ENCODE measurements at regions not wholly inside any gene's neighbourhood (a gene's known extent, or its start where the extent isn't known, plus 50 kb on each side); places are given as distances from the start of the nearest gene placed in this dataset.

DNA sequence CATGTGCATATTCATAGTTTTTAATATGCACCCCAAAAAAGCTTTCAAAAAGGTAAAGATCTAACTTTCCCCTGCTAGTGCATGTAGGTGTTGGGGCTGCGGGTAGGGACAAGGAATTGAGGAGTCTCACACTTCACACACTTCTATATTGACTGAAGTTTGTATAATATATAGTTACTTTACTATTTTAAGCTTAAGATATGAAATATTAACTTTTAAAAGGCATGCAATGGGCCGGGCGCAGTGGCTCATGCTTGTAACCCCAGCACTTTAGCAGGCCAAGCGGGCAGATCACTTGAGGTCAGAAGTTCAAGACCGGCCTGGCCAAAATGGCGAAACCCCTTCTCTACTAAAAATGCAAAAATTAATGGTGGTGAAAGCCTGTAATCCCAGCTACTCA lies 109.1 kb upstream of the SH3BP4 start:
- no peak for ATAC-seq
- no peak for DNase-seq (ENCODE audit: missing footprints)
- intact Hi-C loops (cut with DNase I), result no loop called here

DNA sequence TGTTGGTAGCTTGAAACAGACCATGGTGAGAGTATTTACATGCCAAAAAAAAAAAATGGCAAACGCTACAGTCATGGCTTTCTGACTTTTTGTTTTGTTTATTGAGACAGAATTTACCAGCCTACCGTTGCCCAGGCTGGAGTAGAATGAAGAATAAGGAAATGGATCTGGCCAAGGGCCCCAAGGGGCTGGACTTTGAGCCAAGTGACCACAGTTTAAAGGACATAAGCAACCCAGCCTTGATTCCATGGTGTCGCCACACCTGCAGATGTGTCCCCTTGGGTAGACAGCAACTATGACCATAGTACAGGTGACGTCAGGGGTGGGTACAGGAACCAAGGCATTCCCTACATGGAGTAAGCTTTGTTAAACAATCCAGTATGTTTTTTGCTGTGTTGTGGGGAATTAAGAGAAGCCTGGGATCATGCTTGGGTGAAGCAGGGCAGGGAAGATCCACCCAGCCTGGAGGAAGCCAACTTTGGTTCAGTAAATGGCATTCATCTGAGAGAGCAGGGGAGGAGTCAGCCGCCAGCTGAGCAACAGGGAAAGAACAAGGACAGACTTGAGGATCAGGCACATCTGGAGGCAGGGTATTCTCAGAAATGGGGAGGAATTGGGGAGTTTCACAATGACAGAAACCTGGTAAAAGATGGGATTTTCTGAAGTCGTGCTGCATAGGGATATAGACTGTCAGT lies 110.3 kb upstream of the SH3BP4 start:
- DNase-seq (ENCODE audit: missing footprints) (no peak), ATAC-seq (no peak)
- intact Hi-C loops (cut with DNase I), result no loop called here

DNA sequence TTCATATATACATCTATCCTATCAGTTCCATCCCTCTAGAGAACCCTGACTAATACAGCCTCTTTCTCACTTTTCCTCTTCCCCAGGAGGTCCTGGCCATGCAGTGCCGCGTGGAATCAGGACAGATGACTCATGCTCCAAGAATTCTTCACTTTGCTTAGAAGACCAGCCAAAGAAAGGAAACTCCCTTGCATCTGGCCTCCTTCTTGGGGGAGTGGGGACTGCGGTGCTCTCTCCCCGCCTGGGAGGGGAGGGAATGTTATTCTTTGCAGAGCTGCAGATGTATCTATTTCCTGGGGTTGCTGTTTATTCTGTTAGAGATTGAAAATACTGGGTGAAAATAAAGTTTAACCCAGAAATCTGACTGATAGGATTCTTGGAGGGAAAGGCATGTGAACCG lies 111.5 kb upstream of the SH3BP4 start:
- no peak for DNase-seq (ENCODE audit: missing footprints)
- ATAC-seq, result peak; percentile 54
- intact Hi-C loops (cut with DNase I), result no loop called here

DNA sequence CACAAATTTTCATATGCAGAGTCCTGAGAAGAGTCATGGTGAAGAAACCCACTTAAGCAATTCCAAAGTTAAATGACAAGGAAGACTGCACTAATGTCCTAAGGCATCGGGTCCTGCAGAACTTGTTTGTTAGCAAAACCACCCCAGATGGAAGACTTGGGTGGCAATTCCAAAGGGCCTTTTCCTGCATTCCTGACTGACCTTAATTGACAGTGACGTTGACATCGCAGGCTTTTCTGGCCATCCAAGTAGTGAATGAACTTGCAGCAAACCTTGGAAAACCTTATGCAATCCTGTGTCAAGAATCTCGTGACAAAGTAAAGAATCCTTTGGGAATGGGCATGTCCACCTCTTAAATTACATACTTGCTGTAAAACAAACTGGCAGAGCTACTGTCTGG lies 112.5 kb upstream of the SH3BP4 start:
- DNase-seq (ENCODE audit: missing footprints) (no peak), ATAC-seq (no peak)
- intact Hi-C loops (cut with DNase I), result no loop called here

DNA sequence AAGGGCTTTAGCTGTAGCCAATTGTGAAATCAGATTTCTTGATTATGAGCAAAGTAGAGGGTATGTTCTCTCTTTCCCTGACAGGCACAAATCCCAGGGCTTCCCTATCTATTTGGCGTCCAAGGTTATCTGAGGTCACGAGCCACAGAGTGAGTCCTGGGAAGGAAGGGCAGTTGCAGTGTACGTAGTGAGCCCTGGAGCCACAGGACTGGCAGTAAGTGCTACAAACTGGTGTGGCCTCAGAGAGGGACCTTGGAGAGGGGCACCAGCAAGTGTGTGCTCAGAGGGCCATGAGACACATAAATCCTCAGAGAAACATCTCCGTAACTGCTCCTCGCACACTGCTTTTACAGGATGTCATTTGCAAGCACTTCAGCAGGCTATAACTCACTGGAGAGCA lies 115.5 kb upstream of the SH3BP4 start:
- no peak for ATAC-seq
- no peak for DNase-seq (ENCODE audit: missing footprints)
- intact Hi-C loops (cut with DNase I), result no loop called here

DNA sequence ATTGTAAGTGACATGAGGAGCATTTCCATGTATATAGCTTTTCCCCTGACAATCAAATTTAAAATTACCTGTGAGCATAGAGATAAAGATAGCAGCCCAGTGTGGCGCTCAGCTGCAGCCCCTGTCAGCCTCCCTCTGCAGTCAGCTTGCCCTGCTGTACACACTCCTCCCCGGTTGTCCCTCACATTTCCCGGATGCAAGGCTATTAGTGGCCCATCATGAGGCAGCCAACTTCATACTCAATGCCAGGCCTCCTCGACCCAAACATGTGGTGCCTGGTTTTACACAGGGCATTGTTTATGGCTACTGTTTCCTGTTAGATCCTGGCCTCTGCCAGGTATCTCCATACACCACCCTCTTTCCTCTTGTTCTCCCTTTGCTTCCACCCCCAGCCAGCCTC lies 116.1 kb upstream of the SH3BP4 start:
- no peak for DNase-seq (ENCODE audit: missing footprints)

DNA sequence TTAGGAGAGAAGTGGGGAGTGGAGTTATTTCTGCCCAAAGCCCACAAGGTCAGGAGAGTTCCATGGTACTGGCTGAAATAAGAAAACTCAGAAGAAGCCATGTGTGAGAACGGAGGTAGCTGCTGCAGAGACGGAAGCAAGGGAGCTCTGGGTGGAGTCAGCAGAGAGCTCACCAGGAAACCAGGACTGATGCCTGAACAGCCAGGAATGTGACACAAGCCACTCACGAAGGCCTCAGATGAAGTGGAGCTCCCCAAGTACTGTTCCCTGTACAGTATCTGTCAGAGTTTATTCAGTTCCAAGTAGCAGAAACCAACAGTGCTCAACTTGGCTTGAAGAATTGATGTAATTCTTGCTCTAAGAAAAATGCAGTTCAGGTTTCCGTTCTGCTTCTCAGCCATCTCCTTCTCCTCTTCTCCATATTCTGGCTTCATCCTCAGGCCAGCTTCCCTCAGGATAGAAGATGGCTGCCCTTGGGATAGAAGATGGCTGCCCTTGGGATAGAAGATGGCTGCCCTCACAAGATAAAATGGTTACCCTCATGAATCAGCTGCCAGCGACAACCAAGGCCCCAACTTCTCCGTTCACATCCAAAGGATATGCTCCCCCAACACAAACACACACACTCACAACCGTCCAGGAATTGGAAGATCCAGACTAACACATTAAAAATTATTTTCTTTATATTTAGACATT lies 117.4 kb upstream of the SH3BP4 start:
- intact Hi-C loops (cut with DNase I), result no loop called here
- ATAC-seq, result peak; percentile 94
- DNase-seq (ENCODE audit: missing footprints), result no peak

More for the DNA sequence above, 116.1 kb upstream of the SH3BP4 start:
- intact Hi-C loops (cut with DNase I), result no loop called here
- no peak for ATAC-seq

DNA sequence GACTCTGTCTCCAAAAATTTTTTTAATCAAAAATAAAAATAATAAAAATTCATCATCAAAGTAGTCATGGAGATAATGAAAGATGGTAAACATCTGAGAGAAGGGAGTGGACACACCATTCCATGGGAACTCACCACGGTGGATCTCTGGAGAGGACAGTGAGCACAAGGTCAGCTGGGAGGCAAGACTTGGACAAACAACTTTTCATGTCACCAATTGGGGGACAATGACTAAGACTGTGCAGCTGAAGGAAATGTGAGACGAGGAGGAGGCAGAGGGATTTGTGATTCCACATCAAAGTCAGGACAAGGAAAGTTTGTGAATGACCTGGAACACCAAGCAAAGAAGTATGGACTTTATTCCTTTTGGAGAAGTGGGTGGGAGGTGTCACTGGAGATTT lies 121.0 kb upstream of the SH3BP4 start:
- ATAC-seq (no peak), DNase-seq (ENCODE audit: missing footprints) (no peak)
- intact Hi-C loops (cut with DNase I), result no loop called here

DNA sequence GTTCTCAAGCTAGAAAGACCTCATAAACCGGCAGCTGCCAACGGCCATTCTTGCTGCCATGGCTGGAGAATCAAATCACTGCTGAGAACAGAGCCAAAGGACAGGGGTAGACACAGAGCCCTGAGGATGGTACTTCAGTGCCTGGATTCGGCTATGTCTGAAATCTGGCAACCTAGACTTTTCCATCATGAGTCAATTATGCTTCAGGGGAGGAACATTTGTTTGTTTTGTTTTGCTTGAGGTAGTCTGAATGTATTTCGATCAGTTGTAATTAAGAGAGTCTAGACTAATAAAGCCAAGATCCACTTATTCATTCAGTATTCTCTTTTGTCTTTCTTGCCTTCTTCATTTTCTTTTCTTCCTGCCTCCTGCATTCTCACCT lies 122.8 kb upstream of the SH3BP4 start:
- no peak for ATAC-seq
- no peak for DNase-seq (ENCODE audit: missing footprints)
- intact Hi-C loops (cut with DNase I), result no loop called here

DNA sequence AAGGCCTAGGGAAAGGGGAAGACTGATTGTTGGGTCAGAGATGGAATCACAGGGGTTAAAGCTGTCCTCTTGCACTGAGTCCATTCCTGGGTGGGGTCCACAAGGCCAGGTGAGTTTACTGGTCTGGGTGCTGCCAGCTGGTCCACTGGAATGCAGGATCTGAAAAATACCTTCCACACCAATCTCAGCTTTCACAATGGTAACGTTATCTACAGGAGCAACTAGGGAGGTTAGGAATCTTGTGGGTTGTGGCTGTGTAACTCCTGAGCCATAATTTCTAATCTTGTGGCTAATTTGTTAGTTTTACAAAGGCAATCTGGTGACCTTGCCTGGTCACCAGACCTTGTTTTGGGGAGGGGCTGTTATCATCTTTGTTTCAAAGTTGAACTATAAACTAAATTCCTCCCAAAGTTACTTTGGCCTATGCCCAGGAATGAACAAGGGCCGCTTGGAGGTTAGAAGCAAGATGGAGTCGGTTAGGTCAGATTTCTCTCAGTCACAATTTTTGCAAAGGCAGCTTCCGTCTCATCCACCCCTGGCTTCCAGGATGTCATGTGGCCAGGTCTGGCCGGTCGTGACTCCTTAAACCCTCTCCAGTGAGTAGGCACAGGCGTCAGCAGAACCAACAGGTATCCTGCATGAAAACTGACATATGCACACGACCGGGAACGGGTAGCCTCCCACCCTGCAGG lies 123.3 kb upstream of the SH3BP4 start:
- DNase-seq (ENCODE audit: missing footprints), result no peak
- intact Hi-C loops (cut with DNase I), result no loop called here

DNA sequence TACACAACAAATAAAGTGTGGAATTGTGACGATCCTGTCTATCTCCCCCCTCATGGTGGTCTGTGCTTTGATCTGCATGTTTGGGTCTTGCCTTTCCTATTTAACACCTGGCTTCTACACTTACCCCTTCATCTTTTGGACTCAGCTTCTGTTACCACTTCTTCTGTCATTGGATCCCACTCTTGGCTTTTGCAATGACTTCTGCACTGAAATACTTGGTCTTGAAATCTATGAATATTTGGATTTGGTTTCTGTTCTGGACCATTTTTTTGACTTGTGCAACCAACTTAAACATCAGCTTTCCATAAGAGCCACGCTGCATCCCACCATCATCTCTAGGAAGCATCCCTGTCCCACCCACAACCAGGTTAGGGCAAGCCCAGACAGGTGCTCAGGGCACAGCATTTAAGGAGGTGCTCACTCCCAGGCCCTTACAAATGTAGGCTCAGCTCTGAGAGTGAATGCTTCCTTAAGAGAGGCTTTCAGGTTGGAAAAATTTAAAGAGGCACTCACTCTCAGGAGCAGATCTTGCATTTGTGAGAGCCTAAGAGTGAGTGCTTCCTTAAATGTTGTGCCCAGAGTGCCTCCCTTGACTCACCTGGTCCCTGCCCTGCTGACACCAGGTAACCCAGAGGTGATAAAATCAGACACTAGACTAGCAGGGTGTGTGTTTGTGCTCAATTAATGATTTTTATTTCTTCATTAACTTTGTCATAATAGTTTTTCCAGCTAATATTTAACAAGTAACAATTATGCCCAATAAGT lies 124.5 kb upstream of the SH3BP4 start:
- intact Hi-C loops (cut with DNase I), result no loop called here
- ATAC-seq, result no peak
- no peak for DNase-seq (ENCODE audit: missing footprints)

More for the DNA sequence above, 123.3 kb upstream of the SH3BP4 start:
- no peak for ATAC-seq

DNA sequence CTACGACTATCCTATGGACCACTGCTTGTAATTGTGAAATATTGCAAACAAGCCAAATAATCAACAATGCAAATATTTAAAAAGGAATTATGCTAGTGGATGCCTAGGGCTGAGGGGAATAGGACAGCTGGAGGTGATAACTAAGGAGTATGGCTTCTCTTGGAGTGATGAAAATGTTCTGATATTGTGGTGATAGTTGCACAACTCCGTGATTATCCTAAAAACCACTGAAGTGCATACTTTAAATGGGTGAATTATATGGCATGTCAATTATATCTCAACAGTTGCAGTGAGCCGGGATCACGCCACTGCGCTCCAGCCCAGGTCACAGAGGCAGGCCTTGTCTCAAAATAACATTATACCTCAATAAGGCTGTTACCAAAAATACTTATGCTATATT lies 125.1 kb upstream of the SH3BP4 start:
- DNase-seq (ENCODE audit: missing footprints) (no peak), ATAC-seq (no peak)
- intact Hi-C loops (cut with DNase I), result no loop called here

DNA sequence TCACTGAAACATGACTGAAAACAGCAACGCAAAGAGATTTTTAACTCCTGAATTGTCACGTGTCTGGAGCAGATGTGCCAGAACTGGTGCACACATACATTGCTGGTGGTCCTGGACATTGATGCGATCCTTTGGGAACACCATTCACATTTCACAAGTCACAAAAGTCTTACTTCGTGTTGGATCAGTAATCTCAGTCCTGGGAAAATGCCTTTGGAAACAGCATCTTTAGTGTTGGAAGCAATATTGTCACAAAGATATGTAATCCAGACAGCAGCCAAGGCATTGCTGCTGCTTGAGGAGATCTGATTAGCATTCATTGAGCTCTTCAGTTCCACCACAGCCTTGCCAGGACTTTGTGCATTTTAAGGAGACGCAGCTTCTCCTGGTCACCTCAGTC lies 126.2 kb upstream of the SH3BP4 start:
- DNase-seq (ENCODE audit: missing footprints) (no peak), ATAC-seq (no peak)
- intact Hi-C loops (cut with DNase I), result no loop called here

DNA sequence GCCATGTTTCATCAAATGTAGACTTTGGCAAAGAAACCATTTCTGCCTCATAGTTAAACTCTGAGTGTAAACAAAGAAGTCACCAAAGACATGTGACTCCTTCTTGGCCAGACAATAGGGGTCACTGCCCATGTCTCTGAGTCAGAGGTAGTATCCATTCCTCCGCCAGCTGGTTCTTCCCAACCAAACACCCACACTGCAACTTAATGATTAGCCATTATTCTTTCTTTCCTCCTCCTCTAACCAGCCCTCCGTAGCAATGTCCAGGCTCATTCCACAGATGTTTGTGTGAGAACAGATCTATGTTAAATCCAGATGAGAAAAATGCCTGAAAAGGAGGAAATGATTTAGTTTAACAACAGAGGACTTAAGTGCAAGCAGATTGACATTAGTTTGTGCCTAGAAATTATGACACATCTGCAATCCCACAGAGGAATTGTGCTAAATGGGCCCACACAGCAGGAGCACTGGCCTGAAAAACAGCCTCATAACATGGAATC lies 127.9 kb upstream of the SH3BP4 start:
- no peak for DNase-seq (ENCODE audit: missing footprints)
- intact Hi-C loops (cut with DNase I), result no loop called here

DNA sequence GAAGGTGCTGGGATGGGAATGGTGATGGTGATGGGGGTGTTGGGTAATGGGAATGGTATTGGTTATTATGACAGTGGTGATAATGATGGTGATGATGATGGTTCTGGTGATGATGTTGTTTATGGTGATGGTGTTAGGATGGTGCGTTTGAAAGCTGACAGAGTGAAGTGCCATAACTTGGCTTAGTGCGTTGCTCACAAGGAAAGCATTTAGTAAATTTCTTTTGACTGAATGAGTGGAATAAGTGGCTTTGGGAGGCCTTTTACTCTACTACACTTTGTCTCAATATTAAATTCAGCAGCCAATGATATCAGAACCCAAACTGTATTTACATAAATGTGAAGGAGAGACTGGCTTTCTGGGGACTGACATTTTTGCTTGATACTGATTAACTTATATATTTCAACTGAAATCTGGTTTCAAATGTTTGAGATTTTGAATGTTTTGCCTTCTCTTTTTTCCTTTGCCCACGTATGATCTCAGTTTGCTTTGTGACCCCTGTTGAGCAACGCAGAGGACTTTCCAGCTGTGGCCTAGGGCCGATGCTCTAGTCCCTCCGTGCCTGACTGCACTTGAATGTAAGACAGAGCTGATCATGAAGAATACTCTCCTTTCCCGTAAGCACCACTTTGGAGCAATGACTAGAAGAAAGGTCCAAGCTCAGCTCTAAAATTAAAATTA lies 128.5 kb upstream of the SH3BP4 start:
- intact Hi-C loops (cut with DNase I), result no loop called here
- no peak for DNase-seq (ENCODE audit: missing footprints)
- peak; percentile 85 for ATAC-seq

More for the DNA sequence above, 127.9 kb upstream of the SH3BP4 start:
- peak; percentile 80 for ATAC-seq

DNA sequence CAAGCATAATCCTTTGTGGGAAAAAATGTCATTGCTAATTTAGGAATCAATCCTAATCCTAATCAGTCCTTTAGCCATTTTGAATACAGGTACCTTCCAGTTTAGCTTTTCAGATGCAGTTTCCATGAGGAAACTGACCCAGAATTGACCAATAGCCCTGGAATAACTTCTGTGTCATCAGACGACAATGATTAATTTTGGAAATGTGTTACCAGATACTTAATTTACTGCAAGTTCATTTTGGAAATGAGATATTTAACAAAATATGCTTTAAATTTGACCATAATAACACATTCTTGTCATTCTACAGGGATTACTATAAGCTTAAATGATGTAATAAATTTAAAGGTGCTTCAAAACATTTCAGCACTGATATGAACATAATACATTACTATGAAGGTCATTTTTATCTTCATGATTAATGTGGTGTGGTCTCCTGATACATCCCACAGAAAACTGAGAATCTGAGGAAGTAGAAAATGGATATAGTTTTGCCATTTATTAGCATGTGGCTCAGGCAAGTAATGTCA lies 129.8 kb upstream of the SH3BP4 start:
- intact Hi-C loops (cut with DNase I), result no loop called here
- ATAC-seq (no peak), DNase-seq (ENCODE audit: missing footprints) (no peak)

DNA sequence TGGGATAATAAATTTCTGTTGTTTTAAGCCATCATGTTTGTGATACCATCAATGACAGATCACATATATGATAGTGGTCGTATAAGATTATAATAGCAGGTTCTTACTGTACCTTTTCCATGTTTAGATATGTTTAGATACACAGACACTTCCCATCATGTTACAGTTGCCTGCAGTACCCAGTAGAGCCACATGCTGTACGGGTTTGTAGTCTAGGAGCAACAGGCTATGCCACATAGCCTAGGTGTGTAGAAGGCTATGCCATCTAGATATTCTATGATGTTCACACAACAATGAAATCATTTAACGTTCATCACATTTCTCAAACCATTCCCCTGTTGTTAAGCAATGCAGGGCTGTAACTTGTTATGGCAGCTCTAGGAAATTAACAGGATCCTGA lies 132.9 kb upstream of the SH3BP4 start:
- ATAC-seq (no peak), DNase-seq (ENCODE audit: missing footprints) (no peak)
- intact Hi-C loops (cut with DNase I), result no loop called here

DNA sequence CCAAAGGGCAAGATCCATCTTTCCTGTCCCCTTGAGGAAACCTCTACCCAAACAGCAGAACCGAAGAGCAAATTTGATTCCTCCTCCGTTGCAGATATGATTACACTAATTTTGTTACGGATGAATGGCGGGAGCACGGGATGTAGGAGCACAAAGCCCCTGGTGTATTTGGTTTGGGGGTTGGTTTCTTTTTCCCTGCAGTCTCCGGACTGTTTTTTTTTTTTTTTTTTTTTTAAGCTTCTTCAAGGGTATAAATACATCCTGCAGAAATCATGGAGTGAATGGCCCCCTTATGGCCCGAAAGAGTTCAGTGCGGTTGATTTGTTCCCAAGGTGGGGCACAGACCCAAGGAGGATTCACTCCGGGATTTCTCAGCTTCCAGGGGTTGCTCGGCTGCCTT lies 135.3 kb upstream of the SH3BP4 start:
- ATAC-seq (no peak), DNase-seq (ENCODE audit: missing footprints) (no peak)
- intact Hi-C loops (cut with DNase I), result no loop called here

DNA sequence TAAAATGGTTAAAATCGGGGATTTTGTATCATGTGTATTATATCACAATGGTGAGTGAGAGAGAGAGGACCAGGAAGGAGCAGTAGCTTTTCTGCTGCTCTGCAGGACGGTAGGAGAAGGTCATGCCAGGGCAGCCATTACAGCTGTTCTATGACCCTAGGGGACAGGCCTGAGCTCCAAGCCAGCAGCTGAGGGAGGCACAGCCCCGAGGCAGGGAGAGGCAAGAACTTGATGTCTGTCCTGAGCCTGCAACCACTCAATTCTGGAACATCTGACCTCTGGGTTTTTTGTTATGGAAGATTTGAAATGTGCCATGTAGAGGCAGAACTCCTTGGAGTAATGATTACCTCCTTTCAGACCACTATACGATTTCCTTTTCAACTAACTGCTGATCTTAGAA lies 135.8 kb upstream of the SH3BP4 start:
- DNase-seq (ENCODE audit: missing footprints) (no peak), ATAC-seq (no peak)
- intact Hi-C loops (cut with DNase I), result no loop called here

Data from Right ventricle myocardium inferior (tissue), 1 donor.